Fibroblast of lung (primary cell): ENCODE measurements at regions not wholly inside any gene's neighbourhood (a gene's known extent, or its start where the extent isn't known, plus 50 kb on each side); places are given as distances from the start of the nearest gene placed in this dataset.

ENCODE experiments used
- DNase-seq, 2 donors: peaks; one replicate each; pipeline versions ENCODE4 v3.0.0 to v3.0.0-alpha.2; 2010; ENCODE audit warnings: low read depth in 2 of 2
- H2AFZ ChIP-seq: 2 replicates; pipeline ENCODE4 v1.5.1; 2012; ENCODE audit warnings: low read length, control low read depth, inconsistent platforms
- H3K27ac ChIP-seq: 2 replicates; pipeline ENCODE4 v1.5.1; 2011; ENCODE audit warnings: low read length, control low read depth; ENCODE audit not compliant: insufficient read depth
- H3K27me3 ChIP-seq: 2 replicates; pipeline ENCODE4 v1.5.1; 2011; ENCODE audit warnings: mild to moderate bottlenecking, low read length; ENCODE audit not compliant: control insufficient read depth, insufficient read depth
- H3K36me3 ChIP-seq: 2 replicates; pipeline ENCODE4 v1.5.1; 2011; ENCODE audit warnings: low read length; ENCODE audit not compliant: control insufficient read depth, insufficient read depth
- H3K4me1 ChIP-seq: 2 replicates; pipeline ENCODE4 v1.5.1; 2011; ENCODE audit warnings: low read length; ENCODE audit not compliant: control insufficient read depth, insufficient read depth; ENCODE audit errors: extremely low read depth
- H3K4me2 ChIP-seq: 2 replicates; pipeline ENCODE4 v1.5.1; 2011; ENCODE audit warnings: low read length, control low read depth; ENCODE audit not compliant: insufficient read depth; ENCODE audit errors: extremely low read depth
- H3K4me3 ChIP-seq, 4 experiments: fragments of 200-600 bp in 1 of 4; sonication (generic) in 1 of 4; replicated peaks in 1 of 4; 2 replicates each; pipeline ENCODE4 v1.5.1; 2011 to 2016; ENCODE audit warnings: low read length in 4 of 4, low read depth in 3 of 4, mild to moderate bottlenecking in 3 of 4, control low read depth in 2 of 4, inconsistent platforms in 1 of 4, mixed read lengths in 1 of 4; ENCODE audit not compliant: insufficient read depth in 1 of 4; ENCODE audit errors: control extremely low read depth in 1 of 4
- H3K79me2 ChIP-seq: 2 replicates; pipeline ENCODE4 v1.5.1; 2012; ENCODE audit warnings: mild to moderate bottlenecking, low read length, inconsistent platforms; ENCODE audit not compliant: control insufficient read depth, insufficient read depth
- H3K9ac ChIP-seq: 2 replicates; pipeline ENCODE4 v1.5.1; 2011; ENCODE audit warnings: mild to moderate bottlenecking, low read length, control low read depth; ENCODE audit not compliant: insufficient read depth
- H3K9me3 ChIP-seq: 2 replicates; pipeline ENCODE4 v1.5.1; 2012; ENCODE audit warnings: low read depth, low read length; ENCODE audit not compliant: control insufficient read depth, insufficient read depth
- H4K20me1 ChIP-seq: 2 replicates; pipeline ENCODE4 v1.5.1; 2011; ENCODE audit warnings: low read length; ENCODE audit not compliant: control insufficient read depth, insufficient read depth; ENCODE audit errors: extremely low read depth
- EZH2 ChIP-seq: IDR thresholded peaks from 2 replicates; pipeline ENCODE4 v1.5.1; 2012; ENCODE audit warnings: low read length, control low read depth, mild to moderate bottlenecking; ENCODE audit errors: missing control alignments
- TF ChIP-seq, protein P1 (sequence below), 2 donors: IDR thresholded peaks in 1 of 2; conservative IDR thresholded peaks in 1 of 2; 1 replicate in 1 of 2; 2 replicates in 1 of 2; pipeline ENCODE4 v1.5.1; 2011 to 2012; ENCODE audit warnings: low read length in 2 of 2, control low read depth in 1 of 2, inconsistent platforms in 1 of 2, low read depth in 1 of 2, mild to moderate bottlenecking in 1 of 2

DNA sequence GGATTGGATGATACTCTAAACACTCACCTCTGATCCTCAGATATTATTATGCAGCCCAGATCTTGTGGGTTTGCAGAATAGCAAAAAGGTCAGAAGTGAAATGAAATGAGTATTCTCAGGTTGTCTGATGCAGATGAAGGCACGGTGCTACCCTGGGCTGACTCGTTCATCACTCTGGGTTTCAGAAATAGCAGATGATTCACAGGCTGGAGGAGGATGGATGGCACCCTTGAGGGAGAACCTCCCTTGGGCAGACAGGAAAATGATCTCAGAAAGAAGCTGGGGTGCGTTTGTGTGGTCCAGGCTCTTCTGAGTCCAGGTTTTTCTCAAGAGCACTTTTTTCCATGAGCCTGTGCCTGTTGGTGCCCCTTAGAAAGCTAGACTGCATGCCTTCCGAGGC is 515.8 kb upstream of the MKI67 start:
- TF ChIP-seq, protein P1, sequence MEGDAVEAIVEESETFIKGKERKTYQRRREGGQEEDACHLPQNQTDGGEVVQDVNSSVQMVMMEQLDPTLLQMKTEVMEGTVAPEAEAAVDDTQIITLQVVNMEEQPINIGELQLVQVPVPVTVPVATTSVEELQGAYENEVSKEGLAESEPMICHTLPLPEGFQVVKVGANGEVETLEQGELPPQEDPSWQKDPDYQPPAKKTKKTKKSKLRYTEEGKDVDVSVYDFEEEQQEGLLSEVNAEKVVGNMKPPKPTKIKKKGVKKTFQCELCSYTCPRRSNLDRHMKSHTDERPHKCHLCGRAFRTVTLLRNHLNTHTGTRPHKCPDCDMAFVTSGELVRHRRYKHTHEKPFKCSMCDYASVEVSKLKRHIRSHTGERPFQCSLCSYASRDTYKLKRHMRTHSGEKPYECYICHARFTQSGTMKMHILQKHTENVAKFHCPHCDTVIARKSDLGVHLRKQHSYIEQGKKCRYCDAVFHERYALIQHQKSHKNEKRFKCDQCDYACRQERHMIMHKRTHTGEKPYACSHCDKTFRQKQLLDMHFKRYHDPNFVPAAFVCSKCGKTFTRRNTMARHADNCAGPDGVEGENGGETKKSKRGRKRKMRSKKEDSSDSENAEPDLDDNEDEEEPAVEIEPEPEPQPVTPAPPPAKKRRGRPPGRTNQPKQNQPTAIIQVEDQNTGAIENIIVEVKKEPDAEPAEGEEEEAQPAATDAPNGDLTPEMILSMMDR (conservative IDR thresholded peaks at IDR 0.05 in 1 of 2, IDR thresholded peaks at IDR 0.05 in 1 of 2; ENCODE audit: low read depth in 1 of 2, low read length in 2 of 2): no peak
- no peak for TF ChIP-seq EZH2
- no peaks in the 10 kb centered on the region for H3K9me3 ChIP-seq
- no peak overlapping the region for H3K4me3 ChIP-seq
- H2AFZ ChIP-seq: no peak overlapping the region
- no peak overlapping the region for H3K4me2 ChIP-seq
- no peaks in the 10 kb centered on the region for H3K27me3 ChIP-seq
- H3K4me1 ChIP-seq: no peaks in the 10 kb centered on the region
- no peaks in the 10 kb centered on the region for H3K36me3 ChIP-seq
- H3K79me2 ChIP-seq: no peaks in the 10 kb centered on the region
- H3K27ac ChIP-seq: no peak overlapping the region
- H3K9ac ChIP-seq: no peak overlapping the region
- peak in 1 of 2 donors; percentile 3 for DNase-seq
- no peaks in the 10 kb centered on the region for H4K20me1 ChIP-seq

DNA sequence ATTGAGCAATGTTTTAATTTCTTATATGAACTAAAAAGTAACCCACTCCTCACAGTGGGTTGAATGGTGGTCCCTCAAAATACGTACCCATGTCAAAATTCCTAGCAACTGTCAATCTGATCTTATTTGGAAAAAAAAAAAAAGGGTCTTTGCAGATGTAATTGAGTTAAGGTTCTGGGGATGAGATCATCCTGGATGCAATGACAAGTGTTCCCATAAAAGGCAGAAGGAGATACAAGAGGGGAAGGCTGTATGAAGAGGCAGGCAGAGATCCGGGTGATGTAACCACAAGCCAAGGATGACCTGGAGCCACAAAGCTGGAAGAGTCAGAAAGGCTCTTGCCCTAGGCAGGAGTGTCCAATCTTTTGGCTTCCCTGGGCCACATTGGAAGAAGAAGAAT is 516.3 kb upstream of the MKI67 start:
- H3K4me2 ChIP-seq: no peak overlapping the region

DNA sequence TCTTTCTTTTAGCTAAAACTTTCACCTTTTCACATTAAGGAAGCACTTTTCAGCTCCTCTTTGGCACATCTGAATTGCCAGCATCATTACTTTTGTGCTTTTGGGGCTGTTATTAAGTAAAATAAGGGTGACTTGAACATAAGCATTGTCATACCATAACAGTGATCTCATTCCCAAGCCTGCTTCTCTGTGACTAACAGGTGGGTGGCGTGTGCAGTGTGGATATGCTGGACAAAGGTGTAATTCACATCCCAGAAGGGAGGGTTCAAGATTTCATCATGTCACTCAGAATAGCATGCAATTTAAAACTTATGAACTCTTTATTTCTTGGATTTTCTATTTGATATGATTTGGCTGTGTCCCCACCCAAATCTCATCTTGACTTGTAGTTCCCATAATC is 517.4 kb upstream of the MKI67 start:
- no peaks in the 10 kb centered on the region for H3K79me2 ChIP-seq
- H3K9me3 ChIP-seq: no peaks in the 10 kb centered on the region
- no peak overlapping the region for H2AFZ ChIP-seq
- H3K36me3 ChIP-seq: no peaks in the 10 kb centered on the region
- no peaks in the 10 kb centered on the region for H3K4me1 ChIP-seq
- DNase-seq: peak in 1 of 2 donors; percentile 2
- no peaks in the 10 kb centered on the region for H4K20me1 ChIP-seq
- TF ChIP-seq, protein P1 (conservative IDR thresholded peaks at IDR 0.05 in 1 of 2, IDR thresholded peaks at IDR 0.05 in 1 of 2; ENCODE audit: low read depth in 1 of 2, low read length in 2 of 2): no peak
- no peak for TF ChIP-seq EZH2
- H3K27me3 ChIP-seq: no peaks in the 10 kb centered on the region
- no peak overlapping the region for H3K27ac ChIP-seq
- H3K4me3 ChIP-seq: no peak overlapping the region
- no peak overlapping the region for H3K9ac ChIP-seq
- H3K4me2 ChIP-seq: no peak overlapping the region

More for the DNA sequence above, 516.3 kb upstream of the MKI67 start:
- H4K20me1 ChIP-seq: no peaks in the 10 kb centered on the region
- H3K79me2 ChIP-seq: no peaks in the 10 kb centered on the region
- TF ChIP-seq, protein P1 (conservative IDR thresholded peaks at IDR 0.05 in 1 of 2, IDR thresholded peaks at IDR 0.05 in 1 of 2; ENCODE audit: low read depth in 1 of 2, low read length in 2 of 2): no peak
- TF ChIP-seq EZH2: no peak
- no peaks in the 10 kb centered on the region for H3K36me3 ChIP-seq
- H3K9ac ChIP-seq: no peak overlapping the region
- no peaks in the 10 kb centered on the region for H3K27me3 ChIP-seq
- no peak overlapping the region for H3K4me3 ChIP-seq
- H3K4me1 ChIP-seq: no peaks in the 10 kb centered on the region
- H2AFZ ChIP-seq: no peak overlapping the region
- DNase-seq: peak in 1 of 2 donors; percentile 22
- no peak overlapping the region for H3K27ac ChIP-seq
- no peaks in the 10 kb centered on the region for H3K9me3 ChIP-seq
